IMR-90 (cell line): ENCODE measurements at regions not wholly inside any gene's neighbourhood (a gene's known extent, or its start where the extent isn't known, plus 50 kb on each side); places are given as distances from the start of the nearest gene placed in this dataset.
A peak's percentile ranks its signal among the peaks of the same experiment; 100 is the strongest.

Source experiments
- ATAC-seq: fragments of 200-7000 bp; cut with Tn5 transposase; 2 replicates; pipeline ENCODE4 v1.9.1; 2020; ENCODE audit warnings: low read depth, mild to moderate bottlenecking, moderate library complexity
- BruUV-seq: library from RNA; stranded (reverse); fragments of 400-500 nt; replicated peaks from 2 replicates; lab custom pipeline; 2021; lab: Mats Ljungman, UMichigan
- CTCF ChIA-PET: fragments of 300-600 bp; formaldehyde crosslinking; extraction: SDS; loops from one replicate; lab custom pipeline; 2021; ENCODE audit warnings: antibody characterized with exemption; lab: Yijun Ruan, JAX
- POLR2A ChIA-PET: fragments of 300-600 bp; sonication (Branson Sonifier 250); formaldehyde crosslinking; loops from one replicate; lab custom pipeline; 2022; ENCODE audit warnings: antibody characterized with exemption; ENCODE audit not compliant: unreplicated experiment; lab: Charles Lee
- DNase-seq: peaks from one replicate; pipeline ENCODE4 v3.0.0; 2013
- H2AFZ ChIP-seq: replicated peaks from 2 replicates; pipeline ENCODE3; 2013; ENCODE audit warnings: low read length, mild to moderate bottlenecking; ENCODE audit not compliant: poor library complexity
- H2AK5ac ChIP-seq: 2 replicates; pipeline ENCODE4 v1.6.1; 2013; ENCODE audit warnings: low read depth, low read length, inconsistent platforms
- H2AK9ac ChIP-seq: replicated peaks from 2 replicates; pipeline ENCODE3; 2013; ENCODE audit warnings: mild to moderate bottlenecking, low read depth, low read length, moderate library complexity; ENCODE audit not compliant: poor library complexity
- H2BK120ac ChIP-seq: 2 replicates; pipeline ENCODE4 v1.6.1; 2013; ENCODE audit warnings: low read depth, low read length, inconsistent platforms
- H2BK15ac ChIP-seq: 3 replicates; pipeline ENCODE4 v1.6.1; 2013; ENCODE audit warnings: low read depth, low read length, inconsistent platforms
- H2BK20ac ChIP-seq: 2 replicates; pipeline ENCODE4 v1.6.1; 2013; ENCODE audit warnings: low read depth, mild to moderate bottlenecking, inconsistent platforms, low read length, moderate library complexity
- H2BK5ac ChIP-seq: 2 replicates; pipeline ENCODE4 v1.6.1; 2013; ENCODE audit warnings: mild to moderate bottlenecking, low read depth, low read length, inconsistent platforms; ENCODE audit not compliant: poor library complexity, severe bottlenecking
- H3K14ac ChIP-seq: replicated peaks from 2 replicates; pipeline ENCODE4 v1.6.1; 2013; ENCODE audit warnings: low read depth, low read length, inconsistent platforms
- H3K18ac ChIP-seq: 2 replicates; pipeline ENCODE4 v1.6.1; 2013; ENCODE audit warnings: low read depth, low read length, control low read depth
- H3K23ac ChIP-seq: 2 replicates; pipeline ENCODE4 v1.6.1; 2013; ENCODE audit warnings: low read depth, low read length, inconsistent platforms
- H3K27ac ChIP-seq: 2 replicates; pipeline ENCODE4 v1.5.1; 2013; ENCODE audit warnings: mild to moderate bottlenecking, control low read depth, low read length; ENCODE audit not compliant: insufficient read depth
- H3K27me3 ChIP-seq: 2 replicates; pipeline ENCODE4 v1.6.1; 2013; ENCODE audit warnings: low read length; ENCODE audit not compliant: control insufficient read depth, insufficient read depth
- H3K36me3 ChIP-seq: 2 replicates; pipeline ENCODE4 v1.6.1; 2013; ENCODE audit warnings: low read length, mixed read lengths; ENCODE audit not compliant: control insufficient read depth, insufficient read depth
- H3K4ac ChIP-seq: 2 replicates; pipeline ENCODE4 v1.6.1; 2013; ENCODE audit warnings: low read depth, low read length, inconsistent platforms
- H3K4me1 ChIP-seq: 2 replicates; pipeline ENCODE4 v1.6.1; 2013; ENCODE audit warnings: low read length, mixed read lengths; ENCODE audit not compliant: control insufficient read depth, insufficient read depth
- H3K4me2 ChIP-seq: 2 replicates; pipeline ENCODE4 v1.6.1; 2013; ENCODE audit warnings: low read depth, mild to moderate bottlenecking, control low read depth, low read length, moderate library complexity
- H3K4me3 ChIP-seq: 2 replicates; pipeline ENCODE4 v1.5.1; 2013; ENCODE audit warnings: low read depth, mild to moderate bottlenecking, control low read depth, low read length, moderate library complexity; ENCODE audit not compliant: insufficient read depth
- H3K56ac ChIP-seq: 2 replicates; pipeline ENCODE4 v1.6.1; 2013; ENCODE audit warnings: low read length, inconsistent platforms; ENCODE audit not compliant: insufficient read depth; ENCODE audit errors: extremely low read depth
- H3K79me1 ChIP-seq, 2 experiments: 2 replicates each; pipeline ENCODE4 v1.6.1; 2013; ENCODE audit warnings: low read length in 2 of 2, inconsistent platforms in 1 of 2, low read depth in 1 of 2
- H3K9ac ChIP-seq: 2 replicates; pipeline ENCODE4 v1.6.1; 2013; ENCODE audit warnings: low read depth, low read length, control low read depth
- H3K9me1 ChIP-seq: 2 replicates; pipeline ENCODE4 v1.6.1; 2013; ENCODE audit warnings: low read length, inconsistent platforms; ENCODE audit not compliant: insufficient read depth
- H3K9me3 ChIP-seq: 2 replicates; pipeline ENCODE4 v1.6.1; 2013; ENCODE audit warnings: low read length; ENCODE audit not compliant: control insufficient read depth, insufficient read depth
- H4K20me1 ChIP-seq: 2 replicates; pipeline ENCODE4 v1.6.1; 2013; ENCODE audit warnings: low read length, inconsistent platforms; ENCODE audit not compliant: insufficient read depth
- H4K5ac ChIP-seq: 2 replicates; pipeline ENCODE4 v1.6.1; 2013; ENCODE audit warnings: mild to moderate bottlenecking, low read depth, low read length, control low read depth
- H4K8ac ChIP-seq, 2 experiments: 2 replicates each; pipeline ENCODE4 v1.6.1; 2013; ENCODE audit warnings: low read depth in 2 of 2, low read length in 2 of 2, control low read depth in 1 of 2, inconsistent platforms in 1 of 2
- H4K91ac ChIP-seq: 2 replicates; pipeline ENCODE4 v1.6.1; 2013; ENCODE audit warnings: low read depth, low read length, inconsistent platforms; ENCODE audit not compliant: insufficient read depth
- CEBPB ChIP-seq: IDR thresholded peaks from 2 replicates; pipeline ENCODE4 v1.6.1; 2012; ENCODE audit warnings: low read depth, low read length, improper control_type of control experiment
- CTCF ChIP-seq: conservative IDR thresholded peaks from 2 replicates; pipeline ENCODE4 v1.5.1; 2012; ENCODE audit warnings: mild to moderate bottlenecking, low read depth, low read length, improper control_type of control experiment
- MAFK ChIP-seq: IDR thresholded peaks from 2 replicates; pipeline ENCODE4 v1.6.1; 2012; ENCODE audit warnings: low read depth, low read length, improper control_type of control experiment
- RCOR1 ChIP-seq: IDR thresholded peaks from 2 replicates; pipeline ENCODE4 v1.6.1; 2012; ENCODE audit warnings: mild to moderate bottlenecking, low read length, improper control_type of control experiment; ENCODE audit not compliant: insufficient replicate concordance
- RFX5 ChIP-seq: IDR thresholded peaks from 2 replicates; pipeline ENCODE4 v1.8.0; 2012; ENCODE audit warnings: low read depth, mild to moderate bottlenecking, low read length, moderate library complexity
- USF2 ChIP-seq: fragments of 150-350 bp; IDR thresholded peaks from 2 replicates; pipeline ENCODE4 v1.6.1; 2017; ENCODE audit warnings: mild to moderate bottlenecking, antibody characterized with exemption, low read length, low read depth
- WGBS, 2 experiments: methylation state at CpG; one replicate each; pipeline versions ENCODE4 v1.1.5 to v1.1.7; 2013; ENCODE audit warnings: missing lambda C conversion rate in 2 of 2; ENCODE audit not compliant: insufficient read length in 1 of 2; ENCODE audit errors: extremely low coverage in 2 of 2; 5-methylcytosine and 5-hydroxymethylcytosine counted together
- dilution Hi-C: fragments of 300-500 bp; cut with HindIII; formaldehyde crosslinking; loops from one replicate; pipeline ENCODE4 v1.14.3; 2018; ENCODE audit warnings: low sequenced_read_pairs; ENCODE audit not compliant: unreplicated experiment
- in situ Hi-C: fragments of 300-500 bp; cut with MboI; formaldehyde crosslinking; loops from 3 replicates; pipeline ENCODE4 v1.14.3; 2019; ENCODE audit warnings: low sequenced_read_pairs, inconsistent platforms, mixed read lengths
- intact Hi-C: fragments of 100-400 bp; cut with micrococcal nuclease; formaldehyde crosslinking; loops from 2 replicates; pipeline ENCODE4 v1.10.0; 2022

GRCh38 chr5:96331210-96331609 is 101.8 kb downstream of the PCSK1 start:
- POLR2A ChIA-PET = no interaction called here
- Histone ChIP-seq H3K18ac (peak overlapping the region; percentile 88), H3K4ac (peak overlapping the region; percentile 78; the same call in 1 of the 2 replicates), H3K79me1 (peaks cover 0 to 12% of the 10 kb centered on the region in 2 experiments; a peak in 1 of 4 replicates), H3K4me3 (no peak overlapping the region), H2BK15ac (peak overlapping the region; percentile 21; the same call in 1 of the 3 replicates), H3K23ac (no peak overlapping the region), H3K9ac (no peak overlapping the region; the same call in 1 of the 2 replicates), H4K8ac (peak overlapping the region; percentile 48 to 51; a peak in 3 of 4 replicates), H2BK20ac (peak overlapping the region; percentile 88), H3K56ac (no peak overlapping the region; the same call in 1 of the 2 replicates), H3K9me3 (no peaks in the 10 kb centered on the region), H2AK9ac (no peak overlapping the region), H4K20me1 (no peaks in the 10 kb centered on the region), H4K5ac (peak overlapping the region; percentile 57), H2BK5ac (peak overlapping the region; percentile 46), H3K27ac (peak overlapping the region; percentile 68; the same call in 1 of the 2 replicates), H3K4me2 (peak overlapping the region; percentile 6; the same call in 1 of the 2 replicates), H2AK5ac (peak overlapping the region; percentile 41), H3K4me1 (peaks cover 22% of the 10 kb centered on the region), H2AFZ (no peak overlapping the region), H4K91ac (peak overlapping the region; percentile 23), H3K9me1 (peaks cover 5% of the 10 kb centered on the region; the same call in 1 of the 2 replicates), H3K14ac (peak overlapping the region; percentile 11; the same call in 1 of the 2 replicates), H3K27me3 (no peaks in the 10 kb centered on the region), H3K36me3 (no peaks in the 10 kb centered on the region), H2BK120ac (peak overlapping the region; percentile 82)
- BruUV-seq = no TSS peak
- dilution Hi-C loops (no loop called here), in situ Hi-C loops (no loop called here), intact Hi-C loops (loop anchor here (10.0 kb wide), 2 partner anchors 156 to 216 kb away; no protein-coding TSS in a partner anchor)
- TF ChIP-seq RFX5 (no peak), CEBPB (peak; percentile 39; the same call in 1 of the 2 replicates), CTCF (no peak), MAFK (no peak), USF2 (no peak), RCOR1 (no peak)
- ATAC-seq (peak; percentile 42), DNase-seq (no peak)
- CTCF ChIA-PET = interaction anchor here (0.6 kb wide), 1 partner anchor 65 kb away, joined by 4 read pairs; no protein-coding TSS in a partner anchor
- no CpG with 5 or more reads among the region's 3 CpGs for WGBS, 2 experiments
